HG02588 (cell line): ENCODE measurements at regions not wholly inside any gene's neighbourhood (a gene's known extent, or its start where the extent isn't known, plus 50 kb on each side); places are given as distances from the start of the nearest gene placed in this dataset.

ENCODE experiments used
- ATAC-seq: cut with Tn5 transposase; IDR thresholded peaks from one replicate; pipeline ENCODE4 v1.9.1; 2021; ENCODE audit warnings: mild to moderate bottlenecking, moderate library complexity; ENCODE audit not compliant: unreplicated experiment

DNA sequence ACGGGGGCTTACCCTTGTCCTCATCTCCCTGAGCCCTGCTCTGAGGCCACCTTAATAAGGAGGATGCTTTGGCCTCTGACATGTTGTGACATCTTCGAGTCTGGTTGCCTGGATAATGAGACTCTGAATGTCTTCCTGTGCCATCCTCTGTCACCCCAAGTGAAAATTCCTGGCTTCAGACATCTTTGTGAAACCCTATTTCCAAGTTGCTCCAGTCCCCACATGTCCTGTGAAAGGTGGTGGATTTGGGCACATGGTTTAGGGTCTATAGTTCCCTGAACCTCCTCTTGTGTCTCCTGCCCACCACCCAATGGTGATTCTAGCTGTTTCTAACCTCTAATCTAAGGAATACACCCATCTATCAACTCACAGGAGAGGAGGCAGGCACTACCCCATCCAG is 223.1 kb upstream of the GLI3 start:
- no peak for ATAC-seq

DNA sequence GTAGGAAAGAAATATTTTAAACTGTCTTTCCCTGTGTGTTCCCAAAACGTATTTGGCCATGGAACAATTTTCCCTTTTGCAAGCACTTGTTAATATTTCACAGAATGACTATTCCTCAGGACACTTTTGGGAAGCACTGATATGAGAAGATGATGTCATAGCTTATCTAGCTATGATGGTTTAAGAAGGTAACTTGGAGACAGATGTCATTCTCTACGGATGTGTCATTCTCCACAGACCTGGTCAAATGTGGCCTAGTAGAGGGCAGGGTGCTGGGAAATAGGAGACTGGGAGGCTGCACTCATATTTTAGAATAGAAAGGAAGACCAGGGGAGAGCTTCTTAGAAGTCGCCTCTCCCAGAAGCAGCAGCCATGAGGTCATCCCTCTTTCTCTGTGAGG is 220.7 kb upstream of the GLI3 start:
- ATAC-seq = no peak

- no peak for ATAC-seq
Measured at GRCh38 chr7:42456756-42457276, 219.8 kb upstream of the GLI3 start.

- no peak for ATAC-seq
Measured at GRCh38 chr7:42456267-42456666, 219.3 kb upstream of the GLI3 start.

DNA sequence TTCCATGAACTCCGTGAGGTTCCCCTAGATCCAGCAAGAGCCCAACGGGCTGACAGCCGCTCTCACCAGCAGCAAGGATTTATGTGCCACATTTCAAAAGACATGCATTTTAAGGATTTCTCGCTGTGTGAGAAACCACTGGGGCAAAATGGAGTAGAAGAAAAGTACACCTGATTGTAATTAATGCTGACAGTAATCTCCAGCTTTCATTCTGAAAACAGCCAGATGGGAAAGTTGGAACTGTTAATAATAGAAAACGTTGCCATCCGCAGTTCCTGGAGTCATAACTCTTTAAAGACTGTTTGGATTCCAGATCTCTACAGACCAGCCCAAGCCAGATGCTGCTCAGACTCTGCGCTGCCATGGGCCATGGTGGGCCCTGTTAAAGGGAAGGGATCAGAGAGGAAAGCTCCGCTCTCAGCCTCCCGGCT is 216.9 kb upstream of the GLI3 start:
- ATAC-seq = no peak

GRCh38 chr7:42452356-42452755 is 215.3 kb upstream of the GLI3 start:
- no peak for ATAC-seq

DNA sequence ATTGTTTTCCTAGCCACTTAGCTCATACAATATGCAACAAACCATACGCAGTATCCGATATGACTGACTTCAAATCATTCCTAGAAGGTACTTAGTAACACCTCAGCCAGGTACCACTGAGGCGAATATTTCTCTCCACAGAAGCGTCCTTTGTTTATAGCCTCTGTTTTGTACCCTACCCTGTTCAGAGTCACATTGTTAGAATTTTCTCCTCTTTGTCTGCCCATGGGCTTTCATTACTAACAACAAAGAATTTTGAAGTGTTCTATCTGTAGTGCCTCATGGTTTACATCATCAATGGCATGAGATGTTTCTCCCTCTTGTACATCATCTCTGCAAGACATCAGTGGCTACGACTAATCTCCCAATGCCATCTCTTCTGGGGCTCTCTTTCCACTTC is 212.4 kb upstream of the GLI3 start:
- ATAC-seq = no peak

DNA sequence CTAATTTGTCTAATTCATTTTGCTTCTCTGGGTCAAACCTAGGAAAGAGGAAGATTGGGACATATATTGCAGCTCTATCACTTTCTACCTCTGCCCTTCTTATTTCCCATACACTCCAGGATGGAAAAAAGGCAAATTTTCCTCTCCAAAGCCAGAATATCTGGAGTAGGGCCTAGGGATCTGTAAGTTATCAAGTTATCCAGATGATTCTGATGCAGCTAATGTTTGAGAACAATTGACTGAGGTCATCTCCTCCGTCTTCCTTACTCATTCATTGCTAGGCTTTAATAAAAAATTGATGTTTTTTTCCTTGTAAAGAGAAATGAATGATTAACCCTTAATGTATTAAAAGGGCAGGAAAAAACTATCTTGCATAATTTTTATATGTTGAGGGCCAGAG is 211.9 kb upstream of the GLI3 start:
- no peak for ATAC-seq

DNA sequence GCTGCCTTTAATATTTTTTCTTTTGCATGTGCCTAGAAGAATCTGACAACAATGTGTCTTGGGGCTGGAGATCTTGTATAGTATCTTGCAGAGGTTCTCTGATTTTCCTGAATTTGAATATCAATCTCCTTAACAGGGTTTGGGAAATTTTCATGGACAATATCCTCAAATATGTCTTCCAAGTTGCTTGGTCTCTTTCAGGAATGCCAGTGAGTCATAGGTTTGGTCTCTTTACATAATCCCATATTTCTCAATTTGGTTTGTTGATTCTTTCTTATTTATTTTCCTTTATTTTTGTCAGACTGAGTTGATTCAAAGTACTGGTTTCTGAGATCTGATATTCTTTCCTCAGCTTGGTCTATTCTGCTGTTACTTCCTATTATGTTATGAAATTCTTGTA is 208.7 kb upstream of the GLI3 start:
- no peak for ATAC-seq

DNA sequence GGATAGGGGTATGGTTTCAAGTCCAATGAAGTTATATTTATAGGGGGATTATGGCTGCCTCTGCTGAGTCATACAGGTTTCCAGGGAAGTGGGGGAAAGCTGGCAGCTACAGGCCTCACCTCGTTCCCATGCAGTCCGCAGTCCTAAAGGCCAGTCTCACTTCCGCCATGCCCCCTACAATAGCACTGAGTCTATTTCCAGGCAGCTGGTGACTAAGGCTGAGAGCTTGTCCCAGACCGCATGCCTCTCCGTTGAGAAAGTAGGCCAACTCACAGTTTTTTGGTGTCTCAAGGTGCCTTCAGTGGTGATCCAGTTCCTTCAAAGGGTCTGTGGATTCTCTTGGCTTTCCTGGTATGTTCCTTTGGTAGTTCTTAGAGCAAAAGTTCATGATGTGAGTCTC is 203.9 kb upstream of the GLI3 start:
- ATAC-seq = no peak

GRCh38 chr7:42432644-42433043 is 195.6 kb upstream of the GLI3 start:
- ATAC-seq = no peak

DNA sequence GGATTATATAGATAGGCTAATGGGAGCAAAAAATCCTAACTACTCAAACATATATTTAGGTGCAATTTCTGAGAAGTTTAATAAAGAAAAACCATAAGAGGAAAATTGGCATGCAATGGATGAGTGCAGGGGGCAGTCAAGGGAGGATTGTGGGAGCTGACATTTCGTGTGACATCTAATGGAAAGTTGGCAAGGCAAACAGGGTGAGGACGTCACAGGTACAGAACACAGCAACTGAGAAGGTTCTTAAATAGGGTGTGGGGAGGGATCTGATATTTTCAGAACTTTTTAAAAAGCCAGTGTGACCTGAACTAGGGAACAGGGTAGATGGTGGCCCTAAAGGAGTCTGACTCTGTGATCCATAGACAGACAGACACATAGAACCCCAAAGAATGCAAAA is 194.9 kb upstream of the GLI3 start:
- ATAC-seq = no peak

DNA sequence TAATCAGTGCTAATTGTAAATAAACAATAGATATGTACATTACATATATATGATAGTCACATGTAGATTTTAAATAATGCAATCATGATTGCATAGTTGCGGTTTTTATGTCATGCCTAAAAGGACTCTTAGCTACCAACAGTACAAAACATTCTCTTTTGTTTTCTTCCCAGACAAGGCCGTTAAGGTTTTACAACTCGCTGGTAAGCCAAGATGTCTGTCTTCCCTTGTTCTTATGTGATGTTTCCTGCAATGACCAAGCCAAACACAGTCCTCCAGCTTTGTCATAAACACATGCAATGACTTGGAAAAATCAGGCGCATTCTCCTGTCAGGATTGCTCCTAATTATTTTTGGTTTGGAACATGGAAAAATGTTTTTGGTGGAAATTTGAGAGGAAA is 192.3 kb upstream of the GLI3 start:
- no peak for ATAC-seq

- ATAC-seq = no peak
Measured at GRCh38 chr7:42426163-42426562, 189.2 kb upstream of the GLI3 start.

DNA sequence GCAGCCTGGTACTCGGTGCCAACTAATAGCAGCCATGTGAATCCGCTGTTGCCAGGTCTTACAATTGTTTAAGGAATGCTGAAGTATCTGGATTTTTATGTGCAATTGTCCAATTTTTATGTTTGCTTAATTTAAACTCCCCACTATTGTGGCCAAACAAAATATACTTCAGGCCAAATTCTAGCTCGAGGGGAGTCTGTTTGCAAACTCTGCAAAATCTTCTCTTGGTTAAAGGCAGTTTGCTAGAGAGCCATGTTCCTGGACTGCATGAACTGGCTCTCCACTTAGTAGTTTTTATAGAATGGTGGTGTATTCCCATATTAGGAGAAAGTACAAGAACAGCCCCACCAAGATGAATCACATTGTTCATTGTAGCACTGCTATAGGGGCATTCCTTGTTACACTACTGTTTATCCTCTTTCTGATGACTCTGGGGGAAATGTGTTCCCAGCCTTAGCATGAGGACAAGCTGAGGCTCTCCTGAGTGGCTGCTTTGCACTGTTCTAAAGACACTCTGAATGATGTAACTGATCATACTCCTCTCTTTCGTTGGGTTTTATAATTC is 178.0 kb upstream of the GLI3 start:
- ATAC-seq = no peak

DNA sequence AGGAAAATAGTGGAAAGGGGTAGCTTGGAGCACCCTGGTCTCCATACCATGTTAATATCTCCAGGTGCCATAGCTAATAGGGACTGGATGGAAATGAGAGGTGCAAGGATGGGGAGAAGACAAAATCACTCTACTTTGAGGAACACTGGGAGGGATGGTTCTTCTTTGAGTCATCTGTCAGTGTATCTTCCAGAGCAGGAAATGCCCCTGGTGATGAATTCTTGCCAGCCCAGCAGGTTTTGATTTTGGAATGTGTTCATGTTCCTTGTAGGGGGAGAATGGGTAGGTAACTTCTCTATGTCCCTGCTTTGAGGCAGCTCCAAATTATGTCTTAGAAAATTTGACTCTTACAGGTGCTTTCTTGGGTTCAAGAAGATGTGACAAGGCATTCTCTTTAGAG is 177.0 kb upstream of the GLI3 start:
- ATAC-seq = no peak

- no peak for ATAC-seq
Measured at GRCh38 chr7:42409296-42409695, 172.3 kb upstream of the GLI3 start.

- no peak for ATAC-seq
Measured at GRCh38 chr7:42407833-42408232, 170.8 kb upstream of the GLI3 start.

GRCh38 chr7:42407021-42407710 is 170.2 kb upstream of the GLI3 start:
- ATAC-seq = no peak

GRCh38 chr7:42406358-42406757 is 169.3 kb upstream of the GLI3 start:
- no peak for ATAC-seq

DNA sequence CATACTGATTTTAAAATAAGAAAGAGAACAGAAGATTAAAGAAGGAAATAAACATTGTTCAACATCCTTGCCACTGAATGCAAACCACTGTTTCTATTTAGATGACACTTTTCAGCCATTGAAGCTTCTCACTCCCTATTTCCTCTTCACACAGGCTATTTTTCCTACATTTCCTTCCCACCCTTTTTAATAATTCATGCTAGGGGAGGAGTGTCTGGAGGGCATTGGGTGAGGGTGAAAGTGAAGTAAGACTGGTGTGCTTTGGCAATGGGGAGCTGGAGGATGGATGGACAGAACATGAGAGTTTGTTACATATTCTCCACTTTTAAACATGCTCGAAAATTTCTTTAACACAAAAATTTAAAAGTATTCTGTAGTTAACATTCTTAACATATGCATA is 168.8 kb upstream of the GLI3 start:
- no peak for ATAC-seq

DNA sequence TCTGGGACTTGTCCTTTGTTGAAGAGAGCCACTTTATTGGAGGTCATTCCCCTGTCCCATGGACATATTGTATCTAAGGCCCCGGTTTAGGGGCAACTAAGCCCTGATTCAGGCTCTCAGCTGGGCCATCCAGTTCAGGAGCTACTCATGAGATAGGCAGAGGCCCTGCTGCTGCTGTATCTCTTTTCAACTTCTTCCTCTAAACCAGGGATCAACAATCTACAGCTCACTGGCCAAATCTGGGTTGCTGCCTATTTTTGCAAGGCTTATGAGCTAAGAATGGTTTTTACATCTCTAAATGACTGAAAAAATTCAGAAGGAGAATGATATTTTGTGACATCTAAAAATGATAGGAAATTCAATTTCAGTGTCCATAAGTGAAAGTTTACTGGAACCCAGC is 166.8 kb upstream of the GLI3 start:
- ATAC-seq = no peak

GRCh38 chr7:42400961-42401360 is 164.0 kb upstream of the GLI3 start:
- ATAC-seq = no peak
